ENCODE measurements at regions not wholly inside any gene's neighbourhood (a gene's known extent, or its start where the extent isn't known, plus 50 kb on each side); places are given as distances from the start of the nearest gene placed in this dataset.

DNA sequence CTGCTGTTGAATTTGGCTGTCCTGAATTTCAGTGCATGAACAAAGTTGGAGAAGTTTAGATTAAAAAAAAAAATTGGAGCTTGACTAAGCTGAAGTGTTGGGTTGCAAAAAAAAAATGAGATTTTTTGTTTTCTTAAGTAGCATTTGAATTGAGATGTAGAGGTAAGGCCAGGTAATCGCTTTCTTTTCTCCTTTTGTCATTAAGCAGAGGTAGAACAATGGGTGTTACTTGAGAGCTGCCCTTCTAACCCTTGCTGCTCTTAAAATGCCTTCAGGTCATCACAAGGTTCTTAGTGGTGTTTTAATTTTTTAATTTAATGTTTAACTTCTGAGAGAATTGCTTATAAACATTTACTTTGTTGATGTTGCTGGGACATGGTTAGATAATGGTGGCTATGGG, 84.1 kb upstream of the PRDM1 start:
- Histone ChIP-seq H3K36me3 (ENCODE audit: control insufficient read depth in 1 of 2, insufficient read depth in 2 of 2, low read depth in 1 of 2, low read length in 2 of 2) (no peaks in the 10 kb centered on the region), H4K91ac (ENCODE audit: low read length) (no peak overlapping the region), H3K4ac (ENCODE audit: low read depth in 1 of 2, low read length in 2 of 2) (no peak overlapping the region), H2BK5ac (ENCODE audit: low read depth, low read length, poor library complexity, severe bottlenecking) (no peak overlapping the region), H3K18ac (ENCODE audit: low read depth in 1 of 2, low read length in 2 of 2) (no peak overlapping the region), H3K4me2 (ENCODE audit: low read length, poor library complexity, severe bottlenecking) (no peak overlapping the region), H2BK120ac (ENCODE audit: low read depth, low read length) (no peak overlapping the region), H4K8ac (ENCODE audit: low read length) (no peak overlapping the region), H2BK15ac (ENCODE audit: low read depth, poor library complexity, severe bottlenecking) (no peak overlapping the region), H3K9ac (ENCODE audit: low read length) (no peak overlapping the region), H3K23ac (ENCODE audit: low read length in 2 of 2) (no peak overlapping the region), H2BK12ac (ENCODE audit: low read length in 2 of 2) (no peak overlapping the region), H2AFZ (ENCODE audit: low read depth, low read length) (no peak overlapping the region), H3K14ac (ENCODE audit: low read length in 2 of 2) (no peak overlapping the region), H3K79me1 (replicated peaks; ENCODE audit: low read length, poor library complexity, severe bottlenecking) (no peaks in the 10 kb centered on the region), H3K27me3 (ENCODE audit: control insufficient read depth in 1 of 2, insufficient read depth in 1 of 2, low read length in 2 of 2) (peaks cover 0 to under 1% of the 10 kb centered on the region in 2 experiments), H3K9me3 (ENCODE audit: control insufficient read depth, low read length) (no peaks in the 10 kb centered on the region), H3K27ac (ENCODE audit: low read length, poor library complexity, severe bottlenecking) (no peak overlapping the region), H3K4me3 (ENCODE audit: insufficient read depth in 1 of 2, low read depth in 1 of 2, low read length in 2 of 2) (no peak overlapping the region), H3K4me1 (ENCODE audit: control insufficient read depth, insufficient read depth, low read depth, low read length) (no peaks in the 10 kb centered on the region), H2AK5ac (ENCODE audit: low read length, severe bottlenecking) (no peak overlapping the region)
- 71% methylated on average over 1 of the region's 1 CpG for WGBS
- DNase-seq = no peak

DNA sequence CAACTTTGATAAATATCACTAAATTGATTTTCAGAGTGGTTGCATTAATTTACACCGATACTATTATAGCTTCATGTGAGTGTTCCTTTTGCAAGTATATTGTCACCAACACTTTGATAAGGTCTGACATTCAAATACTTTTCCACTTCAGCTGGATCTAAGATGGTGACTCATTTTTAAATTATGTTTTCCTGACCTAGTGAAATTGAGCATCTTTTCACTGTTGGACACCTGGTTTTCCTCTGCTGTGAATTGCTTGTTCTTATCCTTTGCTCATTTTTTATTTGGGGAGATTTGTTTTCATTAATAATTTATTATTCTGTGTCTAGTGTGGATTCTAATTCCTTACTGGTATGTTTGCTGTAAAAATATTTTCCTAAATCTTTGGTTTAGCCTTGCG, 85.2 kb upstream of the PRDM1 start:
- Histone ChIP-seq H3K27ac (ENCODE audit: low read length, poor library complexity, severe bottlenecking) (no peak overlapping the region), H3K14ac (ENCODE audit: low read length in 2 of 2) (no peak overlapping the region), H3K9ac (ENCODE audit: low read length) (no peak overlapping the region), H3K18ac (ENCODE audit: low read depth in 1 of 2, low read length in 2 of 2) (no peak overlapping the region), H2AK5ac (ENCODE audit: low read length, severe bottlenecking) (no peak overlapping the region), H3K36me3 (ENCODE audit: control insufficient read depth in 1 of 2, insufficient read depth in 2 of 2, low read depth in 1 of 2, low read length in 2 of 2) (no peaks in the 10 kb centered on the region), H2BK5ac (ENCODE audit: low read depth, low read length, poor library complexity, severe bottlenecking) (no peak overlapping the region), H3K9me3 (ENCODE audit: control insufficient read depth, low read length) (no peaks in the 10 kb centered on the region), H4K91ac (ENCODE audit: low read length) (no peak overlapping the region), H2BK15ac (ENCODE audit: low read depth, poor library complexity, severe bottlenecking) (no peak overlapping the region), H3K23ac (ENCODE audit: low read length in 2 of 2) (no peak overlapping the region), H3K4me2 (ENCODE audit: low read length, poor library complexity, severe bottlenecking) (no peak overlapping the region), H2AFZ (ENCODE audit: low read depth, low read length) (no peak overlapping the region), H3K4me3 (ENCODE audit: insufficient read depth in 1 of 2, low read depth in 1 of 2, low read length in 2 of 2) (no peak overlapping the region), H2BK12ac (ENCODE audit: low read length in 2 of 2) (no peak overlapping the region), H3K4me1 (ENCODE audit: control insufficient read depth, insufficient read depth, low read depth, low read length) (no peaks in the 10 kb centered on the region), H3K4ac (ENCODE audit: low read depth in 1 of 2, low read length in 2 of 2) (no peak overlapping the region), H3K27me3 (ENCODE audit: control insufficient read depth in 1 of 2, insufficient read depth in 1 of 2, low read length in 2 of 2) (peaks cover 0 to 5% of the 10 kb centered on the region in 2 experiments), H3K79me1 (replicated peaks; ENCODE audit: low read length, poor library complexity, severe bottlenecking) (no peaks in the 10 kb centered on the region), H2BK120ac (ENCODE audit: low read depth, low read length) (no peak overlapping the region), H4K8ac (ENCODE audit: low read length) (no peak overlapping the region)
- no CpG with 5 or more reads among the region's 2 CpGs for WGBS
- DNase-seq = no peak

DNA sequence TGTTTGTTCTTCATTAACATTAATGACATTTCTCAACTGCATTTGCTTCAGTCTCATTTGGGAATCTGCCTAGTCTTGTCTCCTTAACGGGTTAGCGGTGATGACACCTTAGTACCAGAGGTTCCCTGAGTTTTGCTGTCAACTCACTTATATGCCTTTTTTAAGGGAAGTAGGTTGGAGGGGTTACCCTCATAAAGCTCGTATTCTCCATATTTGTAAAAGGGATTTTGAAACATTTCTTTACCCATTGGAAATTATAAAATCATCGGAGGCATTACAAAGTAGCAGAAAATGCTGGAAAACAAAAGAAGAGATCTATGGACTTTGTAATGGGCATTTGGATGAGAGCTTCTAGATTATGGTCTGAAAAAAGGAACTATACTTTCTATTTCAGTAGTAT, 88.7 kb upstream of the PRDM1 start:
- Histone ChIP-seq H2BK12ac (ENCODE audit: low read length in 2 of 2) (no peak overlapping the region), H3K4me1 (ENCODE audit: control insufficient read depth, insufficient read depth, low read depth, low read length) (peaks cover 10% of the 10 kb centered on the region), H3K79me1 (replicated peaks; ENCODE audit: low read length, poor library complexity, severe bottlenecking) (no peaks in the 10 kb centered on the region), H3K27ac (ENCODE audit: low read length, poor library complexity, severe bottlenecking) (no peak overlapping the region), H2BK120ac (ENCODE audit: low read depth, low read length) (no peak overlapping the region), H2AFZ (ENCODE audit: low read depth, low read length) (no peak overlapping the region), H3K27me3 (ENCODE audit: control insufficient read depth in 1 of 2, insufficient read depth in 1 of 2, low read length in 2 of 2) (peaks cover 0 to 20% of the 10 kb centered on the region in 2 experiments), H2AK5ac (ENCODE audit: low read length, severe bottlenecking) (no peak overlapping the region), H3K18ac (ENCODE audit: low read depth in 1 of 2, low read length in 2 of 2) (no peak overlapping the region), H3K4me2 (ENCODE audit: low read length, poor library complexity, severe bottlenecking) (no peak overlapping the region), H2BK15ac (ENCODE audit: low read depth, poor library complexity, severe bottlenecking) (no peak overlapping the region), H4K91ac (ENCODE audit: low read length) (no peak overlapping the region), H4K8ac (ENCODE audit: low read length) (no peak overlapping the region), H3K36me3 (ENCODE audit: control insufficient read depth in 1 of 2, insufficient read depth in 2 of 2, low read depth in 1 of 2, low read length in 2 of 2) (no peaks in the 10 kb centered on the region), H3K14ac (ENCODE audit: low read length in 2 of 2) (no peak overlapping the region), H3K4me3 (ENCODE audit: insufficient read depth in 1 of 2, low read depth in 1 of 2, low read length in 2 of 2) (no peak overlapping the region), H3K9me3 (ENCODE audit: control insufficient read depth, low read length) (no peaks in the 10 kb centered on the region), H3K4ac (ENCODE audit: low read depth in 1 of 2, low read length in 2 of 2) (no peak overlapping the region), H3K23ac (ENCODE audit: low read length in 2 of 2) (no peak overlapping the region), H3K9ac (ENCODE audit: low read length) (no peak overlapping the region), H2BK5ac (ENCODE audit: low read depth, low read length, poor library complexity, severe bottlenecking) (no peak overlapping the region)
- no peak for DNase-seq
- 69% methylated on average over 2 of the region's 4 CpGs for WGBS

DNA sequence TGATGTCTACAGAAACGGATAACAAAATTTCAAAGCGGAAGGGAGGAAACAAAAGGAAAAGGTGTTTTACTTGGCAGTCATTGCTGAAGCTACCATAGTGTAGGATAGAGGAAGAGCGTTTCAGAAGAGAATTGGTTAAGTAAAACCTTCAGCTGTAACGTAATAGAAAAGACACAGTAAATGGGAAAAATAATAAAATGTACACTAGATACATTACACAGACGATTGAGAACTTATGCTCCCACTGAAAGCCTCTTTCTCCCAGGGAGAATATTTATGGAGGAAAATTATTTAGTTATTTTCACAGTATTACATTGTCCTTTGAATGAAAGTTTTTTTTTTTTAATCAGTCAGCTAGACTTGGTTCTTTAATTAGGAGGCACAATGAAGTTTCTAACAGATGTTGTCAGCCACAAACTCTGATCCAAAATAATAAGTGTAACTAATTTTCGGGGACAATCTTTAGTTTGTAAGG, 90.7 kb upstream of the PRDM1 start:
- no peak overlapping the region for H4K91ac ChIP-seq (ENCODE audit: low read length)
- H2AK5ac ChIP-seq (ENCODE audit: low read length, severe bottlenecking) = no peak overlapping the region
- H2BK120ac ChIP-seq (ENCODE audit: low read depth, low read length) = no peak overlapping the region
- no peak overlapping the region for H3K23ac ChIP-seq (ENCODE audit: low read length in 2 of 2)
- peak overlapping the region; percentile 96 for H3K9ac ChIP-seq (ENCODE audit: low read length)
- no peak overlapping the region for H2BK12ac ChIP-seq (ENCODE audit: low read length in 2 of 2)
- H2BK5ac ChIP-seq (ENCODE audit: low read depth, low read length, poor library complexity, severe bottlenecking) = no peak overlapping the region
- peaks cover 0 to 21% of the 10 kb centered on the region in 2 experiments for H3K27me3 ChIP-seq (ENCODE audit: control insufficient read depth in 1 of 2, insufficient read depth in 1 of 2, low read length in 2 of 2)
- DNase-seq = no peak
- H3K14ac ChIP-seq (ENCODE audit: low read length in 2 of 2) = no peak overlapping the region
- peak overlapping the region in 1 of 2 experiments; percentile 89 for H3K4me3 ChIP-seq (ENCODE audit: insufficient read depth in 1 of 2, low read depth in 1 of 2, low read length in 2 of 2)
- H4K8ac ChIP-seq (ENCODE audit: low read length) = no peak overlapping the region
- no peaks in the 10 kb centered on the region for H3K36me3 ChIP-seq (ENCODE audit: control insufficient read depth in 1 of 2, insufficient read depth in 2 of 2, low read depth in 1 of 2, low read length in 2 of 2)
- H3K4ac ChIP-seq (ENCODE audit: low read depth in 1 of 2, low read length in 2 of 2) = no peak overlapping the region
- peak overlapping the region; percentile 92 for H3K4me2 ChIP-seq (ENCODE audit: low read length, poor library complexity, severe bottlenecking)
- H3K27ac ChIP-seq (ENCODE audit: low read length, poor library complexity, severe bottlenecking) = no peak overlapping the region
- 38% methylated on average over 3 of the region's 6 CpGs for WGBS
- no peaks in the 10 kb centered on the region for H3K9me3 ChIP-seq (ENCODE audit: control insufficient read depth, low read length)
- peaks cover 15% of the 10 kb centered on the region for H3K4me1 ChIP-seq (ENCODE audit: control insufficient read depth, insufficient read depth, low read depth, low read length)
- no peak overlapping the region for H2BK15ac ChIP-seq (ENCODE audit: low read depth, poor library complexity, severe bottlenecking)
- no peak overlapping the region for H3K18ac ChIP-seq (ENCODE audit: low read depth in 1 of 2, low read length in 2 of 2)
- no peaks in the 10 kb centered on the region for H3K79me1 ChIP-seq (replicated peaks; ENCODE audit: low read length, poor library complexity, severe bottlenecking)
- H2AFZ ChIP-seq (ENCODE audit: low read depth, low read length) = no peak overlapping the region

Measured in mesenchymal stem cell (in vitro differentiated cells and primary cell).